NCI-H526 treated with DMSO at 0.1 percent for 48 hours (cell line): ENCODE measurements at regions not wholly inside any gene's neighbourhood (a gene's known extent, or its start where the extent isn't known, plus 50 kb on each side); places are given as distances from the start of the nearest gene placed in this dataset.

Experiments used
- DNase-seq: peaks from one replicate; lab custom pipeline; 2025; lab: John Stamatoyannopoulos, UW

DNA sequence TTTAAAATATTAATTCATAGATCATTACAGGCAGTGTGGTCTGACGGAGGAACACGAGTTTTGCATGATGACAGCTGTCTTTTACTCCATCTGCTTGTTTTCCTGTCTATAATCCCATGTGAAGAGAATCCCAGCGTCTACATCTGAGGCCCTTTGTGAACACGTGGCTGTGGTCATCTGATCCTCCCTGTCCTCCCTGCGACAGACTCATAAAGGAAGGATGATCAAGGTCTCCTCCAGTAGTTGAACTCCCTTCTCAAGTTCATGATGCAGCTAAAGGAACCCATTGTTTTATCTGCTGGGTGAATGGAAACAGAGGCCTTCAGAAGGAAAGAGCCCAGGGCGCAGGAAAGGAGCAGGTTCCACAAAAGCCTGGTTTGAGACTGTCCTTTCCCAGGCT is 435.8 kb upstream of the JARID2 start:
- no peak for DNase-seq

DNA sequence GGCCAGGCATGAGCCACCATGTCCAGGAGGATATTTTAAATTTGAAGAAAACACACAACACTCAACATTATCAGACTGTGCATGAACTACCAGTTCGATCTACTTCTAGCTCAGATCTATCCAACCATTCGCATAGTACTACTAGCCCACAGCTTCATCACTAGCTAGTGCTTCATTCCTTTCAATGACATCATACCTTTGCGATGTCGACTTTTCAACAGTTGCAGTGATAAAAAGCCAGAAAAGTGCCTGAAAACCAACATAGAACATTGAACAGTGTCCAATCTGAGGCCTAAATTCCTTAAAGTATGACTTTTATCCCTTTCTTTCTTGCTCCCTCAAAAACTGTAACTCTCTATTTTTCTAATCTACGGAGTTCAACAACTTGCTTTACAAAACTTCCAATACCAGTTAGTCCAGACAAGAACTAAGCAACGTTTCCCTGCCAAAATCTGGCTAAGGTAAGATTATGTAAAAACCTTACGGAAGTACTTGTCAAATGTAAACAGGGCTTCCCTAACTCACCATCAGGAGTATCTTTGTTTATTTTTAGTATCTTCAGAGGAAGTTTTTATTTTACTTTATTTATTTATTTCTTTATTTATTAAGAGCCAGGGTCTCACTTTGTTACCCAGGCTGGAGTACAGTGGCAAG is 434.0 kb upstream of the JARID2 start:
- no peak for DNase-seq

DNA sequence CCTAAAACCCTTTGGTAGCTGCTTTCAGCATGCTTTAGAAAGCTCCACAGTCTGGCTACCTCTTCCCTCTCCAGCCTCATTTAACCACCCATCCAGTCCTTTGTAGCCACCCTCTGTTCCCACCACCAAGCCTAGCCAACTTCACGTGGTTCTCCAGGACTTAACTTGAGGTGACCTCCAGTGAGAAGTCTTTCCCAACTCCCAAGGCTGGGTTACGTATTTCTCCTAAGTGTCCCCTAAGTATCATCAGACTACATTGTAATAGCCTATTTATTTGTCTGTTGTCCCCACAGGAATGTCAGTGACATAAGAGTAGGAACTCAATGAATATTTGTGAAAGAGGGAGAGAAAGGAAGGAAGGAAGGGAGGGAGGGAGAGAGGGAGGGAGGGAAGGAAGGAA is 431.9 kb upstream of the JARID2 start:
- no peak for DNase-seq

DNA sequence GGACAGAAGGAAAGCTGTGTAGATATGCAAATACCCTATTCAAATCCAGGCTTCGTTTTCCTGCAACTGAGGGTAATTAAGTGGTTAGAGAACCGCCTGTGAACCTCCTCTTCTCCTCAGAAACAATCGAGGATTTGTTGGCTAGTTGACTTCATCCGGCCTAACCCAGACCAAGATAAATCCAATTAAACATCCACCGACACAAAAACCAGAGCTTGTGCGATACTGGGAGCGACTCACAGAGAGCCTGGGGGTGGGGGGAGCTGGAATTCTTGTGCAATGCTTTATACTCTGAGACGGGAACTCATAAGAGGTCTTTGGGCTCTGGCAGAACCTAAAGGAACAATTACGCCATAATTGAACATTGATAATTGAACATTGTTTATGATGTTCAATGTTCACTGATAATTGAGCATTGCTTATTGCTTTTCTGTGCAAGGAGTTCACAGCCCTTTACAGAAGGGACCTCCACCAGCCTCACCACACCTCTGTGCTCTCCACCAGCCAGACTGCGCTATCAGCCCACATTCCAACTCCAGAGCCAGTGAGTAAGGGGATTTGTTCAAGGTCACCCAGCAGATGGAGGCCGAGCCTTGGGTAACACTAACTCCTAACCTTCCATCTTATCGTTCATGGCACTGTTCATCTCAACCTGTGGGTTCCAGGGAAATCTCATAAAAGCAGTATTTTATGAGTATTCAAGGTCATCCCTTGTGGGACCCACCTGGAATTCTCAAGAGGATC is 429.6 kb upstream of the JARID2 start:
- peak; percentile 98 for DNase-seq

DNA sequence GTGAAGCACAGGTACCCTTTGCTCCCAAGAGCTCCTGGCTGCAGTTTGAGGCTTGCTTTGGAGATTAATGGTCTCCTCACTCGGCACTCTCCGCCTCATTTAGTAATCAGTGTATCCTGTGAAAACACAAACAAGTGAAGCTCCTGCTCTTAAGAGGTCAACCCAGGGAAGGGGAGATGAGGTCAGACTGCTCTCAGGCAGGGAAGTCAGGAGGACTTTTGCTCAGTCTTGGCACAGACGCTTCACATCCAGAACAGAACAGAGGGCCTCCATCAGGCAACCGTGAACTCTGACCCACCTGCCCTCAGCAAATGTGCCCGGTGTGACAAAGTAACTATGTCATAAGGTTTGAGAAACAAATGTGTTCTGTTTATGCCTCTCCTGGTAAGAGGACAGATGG is 428.8 kb upstream of the JARID2 start:
- DNase-seq, result no peak

DNA sequence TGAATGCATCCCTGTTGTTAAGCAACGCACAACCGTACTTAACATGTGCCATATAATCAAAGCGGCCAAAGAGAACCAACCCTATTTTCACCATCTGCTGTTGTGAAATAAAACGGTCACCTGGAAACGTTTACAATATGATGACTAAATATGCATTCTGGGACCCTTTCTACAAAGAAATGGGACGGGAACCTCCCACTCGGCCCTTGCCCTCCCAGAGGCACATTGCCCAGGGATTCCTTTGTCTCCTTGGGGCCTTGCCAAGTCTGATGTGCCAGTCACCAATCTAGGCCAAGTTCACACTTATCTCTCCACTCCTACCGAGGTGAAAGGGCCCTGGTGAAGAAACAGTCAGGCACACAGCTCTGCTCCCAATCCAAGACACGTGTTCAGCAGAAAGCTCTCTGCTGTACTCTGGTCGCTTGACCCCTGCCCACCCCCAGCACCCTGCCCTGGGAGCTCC is 427.4 kb upstream of the JARID2 start:
- DNase-seq, result no peak

DNA sequence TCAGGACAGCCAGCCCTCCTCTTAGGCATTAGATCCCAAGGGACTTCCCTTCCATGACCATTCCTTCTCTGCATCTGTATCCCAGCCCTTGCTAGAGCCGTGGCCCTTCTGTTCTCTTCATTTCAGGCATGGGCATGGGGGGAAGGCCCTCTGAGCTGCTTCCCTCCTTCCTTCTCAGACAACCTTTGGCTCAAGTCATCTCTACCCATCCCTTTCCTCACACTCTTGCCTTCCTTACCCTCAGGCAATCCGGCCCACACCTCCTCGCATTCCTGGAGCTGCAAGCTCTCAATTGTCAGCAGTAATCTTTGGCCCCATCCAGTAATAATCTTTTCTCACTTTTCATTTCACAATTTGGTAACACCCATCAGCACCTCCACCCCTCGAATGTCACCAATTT is 426.9 kb upstream of the JARID2 start:
- DNase-seq, result no peak

DNA sequence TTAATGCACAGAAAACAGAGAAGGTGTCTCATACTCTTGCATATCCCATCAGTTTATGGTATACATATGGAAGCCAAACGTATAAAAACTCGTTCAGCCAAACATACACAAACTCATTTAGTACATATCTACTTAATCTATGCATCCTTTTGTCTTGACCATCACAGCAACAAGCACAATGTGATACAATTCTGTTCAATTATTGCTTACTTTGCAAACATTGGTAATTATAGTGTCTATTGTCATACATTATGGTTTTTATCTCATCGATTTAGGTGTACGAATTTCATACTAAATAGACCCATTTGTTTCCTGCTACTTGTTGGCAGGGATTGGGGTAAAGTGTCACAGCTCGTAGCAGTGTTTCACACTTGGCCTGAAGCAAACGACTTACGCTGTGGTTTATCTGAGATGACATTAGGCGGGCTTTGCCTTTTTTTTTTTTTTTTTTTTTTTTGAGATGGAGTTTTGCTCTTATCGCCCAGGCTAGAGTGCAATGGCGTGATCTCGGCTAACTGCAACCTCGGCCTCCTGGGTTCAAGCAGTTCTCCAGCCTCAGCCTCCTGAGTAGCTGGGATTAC is 425.9 kb upstream of the JARID2 start:
- DNase-seq, result no peak

DNA sequence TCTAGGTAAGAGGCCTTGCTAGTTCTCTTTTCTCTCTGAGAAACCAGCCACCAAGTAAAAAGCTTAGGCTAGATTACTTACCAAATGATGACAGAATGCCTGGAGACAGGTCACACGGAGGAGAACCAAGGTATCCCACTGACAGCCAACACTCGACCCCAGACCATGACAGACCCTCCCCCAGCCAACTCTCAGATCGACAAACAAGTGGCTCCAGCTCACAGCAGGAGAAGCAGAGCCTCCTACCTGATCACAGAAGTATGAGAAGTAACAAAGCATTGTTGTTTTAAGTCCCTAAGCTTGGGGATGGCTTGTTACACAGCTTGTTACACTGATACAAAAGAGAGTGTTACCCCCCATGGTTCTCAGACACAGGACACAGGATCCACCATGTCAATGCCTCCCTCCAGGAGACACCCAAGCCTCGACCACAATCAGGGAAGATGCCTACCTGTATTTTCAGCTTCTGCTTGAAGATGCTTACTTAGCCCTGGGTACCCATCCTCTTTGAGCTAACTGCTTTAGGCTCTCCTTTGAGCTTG is 423.8 kb upstream of the JARID2 start:
- no peak for DNase-seq

DNA sequence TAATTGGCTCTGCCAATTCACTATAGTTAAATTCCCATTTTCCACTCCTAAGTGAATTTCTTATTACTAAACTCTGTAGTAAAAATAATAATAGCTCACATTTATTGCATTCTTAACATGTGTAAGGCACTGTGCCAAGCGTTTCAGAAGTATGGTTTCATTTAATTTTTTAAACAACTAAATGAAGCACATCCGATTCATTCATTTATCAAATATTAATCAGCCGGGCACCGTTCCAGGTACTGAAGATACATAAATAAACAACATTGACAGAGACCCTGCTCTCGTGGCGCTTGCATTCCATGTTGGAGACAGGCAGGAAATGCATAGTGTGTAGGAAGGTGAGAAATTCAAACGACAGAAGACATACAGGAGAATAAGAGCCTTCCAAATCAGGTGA is 423.2 kb upstream of the JARID2 start:
- DNase-seq, result no peak

DNA sequence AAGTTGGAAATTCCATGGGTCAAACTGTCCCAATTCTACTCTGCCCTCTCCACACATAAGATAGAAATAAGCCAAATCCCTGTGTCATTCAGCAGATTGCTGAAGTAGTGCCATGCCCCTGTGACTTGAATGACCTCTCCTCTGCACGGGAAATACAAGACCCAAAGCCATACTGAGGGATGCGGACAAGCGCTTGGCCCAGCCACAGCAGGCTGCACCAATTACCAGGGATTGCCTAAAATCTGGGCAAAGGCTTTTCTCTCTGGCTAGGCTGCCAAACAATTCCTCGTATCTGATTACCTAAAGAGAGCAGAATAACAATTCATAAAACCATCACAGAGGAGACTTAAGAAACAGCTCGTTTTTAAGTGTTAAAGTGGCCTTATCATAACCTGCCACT is 421.8 kb upstream of the JARID2 start:
- DNase-seq, result no peak

DNA sequence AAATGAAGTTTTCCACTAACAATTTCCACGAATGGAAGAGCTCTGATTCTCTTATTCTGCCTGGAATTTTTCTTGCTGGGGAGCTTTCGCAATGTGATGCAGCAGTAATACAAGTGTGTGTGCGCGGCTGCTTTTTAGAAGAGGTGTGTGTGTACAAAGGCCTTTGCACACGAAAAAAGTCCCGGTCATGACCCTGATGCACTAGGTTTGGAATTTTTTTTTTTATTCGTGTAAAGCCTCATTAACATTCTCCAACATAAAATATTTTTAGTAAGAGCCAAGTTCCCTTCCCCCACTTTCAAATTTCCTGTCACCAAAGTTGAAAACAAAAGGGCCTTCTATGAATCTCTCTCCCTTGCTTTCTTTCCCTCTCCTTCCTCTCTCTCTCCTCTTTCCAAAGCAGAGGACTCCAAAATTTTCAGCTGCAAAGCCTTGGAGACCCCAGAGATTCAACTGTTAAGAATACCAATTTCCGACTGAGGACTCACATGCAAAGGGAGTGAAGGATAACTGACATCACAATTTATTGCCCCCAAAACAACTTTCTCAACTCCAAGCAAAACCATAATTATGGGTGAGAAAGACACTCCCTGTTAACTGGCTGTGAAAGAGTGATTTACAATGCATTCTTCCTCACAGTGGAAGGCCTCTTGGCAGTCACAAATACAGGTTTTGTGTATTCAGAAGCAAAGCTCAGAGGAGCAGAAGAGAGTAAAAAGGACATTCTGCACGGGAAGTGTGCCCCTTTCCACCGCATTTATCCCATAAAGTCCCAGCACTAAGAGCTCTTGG is 421.2 kb upstream of the JARID2 start:
- DNase-seq, result no peak

DNA sequence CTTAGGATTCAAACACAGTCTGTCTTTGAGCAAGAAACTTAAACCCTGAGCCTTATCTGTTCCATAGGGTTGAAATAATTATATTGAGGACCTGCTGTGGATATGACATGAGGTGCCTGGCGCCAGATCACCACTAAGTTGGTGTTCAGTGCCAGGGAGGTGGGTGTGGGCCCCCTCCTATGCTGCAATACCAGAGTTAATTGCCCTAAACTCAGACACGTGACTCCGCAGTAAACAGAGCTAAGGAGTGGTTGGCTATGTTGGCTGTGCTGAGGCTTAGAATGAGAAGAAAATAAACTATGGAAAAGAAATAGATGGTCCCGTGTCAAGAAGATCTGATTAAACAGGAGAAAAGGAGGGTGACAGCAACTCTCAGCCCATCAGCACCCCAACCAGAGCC is 419.4 kb upstream of the JARID2 start:
- DNase-seq, result no peak

DNA sequence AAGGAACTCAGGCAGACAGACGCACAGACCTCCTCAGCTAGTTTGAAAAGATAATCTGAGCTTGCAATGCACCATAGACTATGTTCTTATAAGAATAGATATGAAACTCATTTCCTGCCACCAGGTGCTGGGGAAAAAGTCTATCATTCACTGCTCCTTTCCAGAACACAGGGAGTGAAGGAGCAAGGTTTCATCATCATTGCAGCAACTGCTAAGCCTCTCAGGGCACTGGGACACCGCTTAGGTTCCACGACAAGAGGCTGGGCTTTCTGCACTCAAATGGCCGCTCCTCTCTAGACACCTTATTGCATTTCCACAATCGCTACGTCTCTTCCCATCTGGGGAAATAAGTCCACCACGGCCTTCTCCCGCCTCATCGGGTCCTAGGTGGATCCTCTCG is 418.5 kb upstream of the JARID2 start:
- DNase-seq, result no peak

DNA sequence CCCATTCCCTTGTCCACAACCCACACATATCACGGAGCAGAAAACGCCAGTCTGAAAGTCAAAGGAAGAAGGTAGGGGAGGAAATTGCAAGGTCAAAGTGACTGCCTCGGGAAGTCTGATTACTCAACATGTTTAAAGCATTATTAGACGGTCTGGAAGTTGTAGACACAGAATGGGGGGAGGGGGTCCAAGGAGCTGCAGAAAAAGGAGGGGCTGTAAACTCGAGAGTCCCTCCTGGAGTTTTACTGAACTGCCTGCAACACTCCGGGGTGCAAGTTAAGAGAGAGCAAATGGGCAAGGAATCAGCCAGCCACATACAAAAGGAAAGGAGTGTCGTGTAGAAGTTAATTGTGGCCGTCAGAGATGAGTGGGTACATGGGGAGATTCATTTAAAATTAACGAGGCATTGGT is 417.7 kb upstream of the JARID2 start:
- DNase-seq, result no peak

DNA sequence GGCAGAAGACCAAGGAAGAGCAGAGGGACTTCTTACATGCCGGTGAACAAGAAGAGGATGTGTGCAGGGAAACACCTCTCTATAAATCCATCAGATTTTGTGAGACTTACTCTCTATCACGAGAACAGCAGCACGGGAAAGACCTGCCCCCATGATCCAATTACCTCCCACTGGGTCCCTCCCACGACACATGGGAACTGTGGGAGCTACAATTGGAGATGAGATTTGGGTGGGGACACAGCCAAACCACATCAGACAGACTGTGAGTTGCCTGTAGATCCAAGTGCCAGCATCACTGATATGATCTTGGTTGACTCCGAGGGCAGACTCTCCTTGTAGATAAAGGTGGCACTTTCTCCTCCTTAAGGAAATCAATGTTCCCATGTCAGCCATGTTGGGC is 414.8 kb upstream of the JARID2 start:
- DNase-seq, result no peak

DNA sequence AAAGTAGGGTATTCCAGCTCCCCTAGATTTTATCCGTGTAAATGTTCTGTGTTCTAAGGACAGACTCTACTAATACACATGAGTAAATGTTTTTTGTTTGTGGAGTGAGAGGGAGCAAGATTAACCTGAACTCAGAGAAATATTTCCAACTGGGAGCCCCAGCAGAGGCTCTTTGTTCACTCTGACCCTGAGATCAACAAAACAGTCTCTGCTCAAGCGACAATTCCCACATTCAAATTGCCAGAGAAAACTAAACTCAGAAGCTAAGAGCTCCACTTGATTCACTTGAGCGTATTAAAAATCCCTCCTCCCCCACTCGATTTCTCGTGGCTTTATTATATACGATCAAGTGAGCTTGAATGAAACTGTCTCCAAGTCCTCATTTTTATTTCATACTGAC is 413.9 kb upstream of the JARID2 start:
- DNase-seq, result no peak

DNA sequence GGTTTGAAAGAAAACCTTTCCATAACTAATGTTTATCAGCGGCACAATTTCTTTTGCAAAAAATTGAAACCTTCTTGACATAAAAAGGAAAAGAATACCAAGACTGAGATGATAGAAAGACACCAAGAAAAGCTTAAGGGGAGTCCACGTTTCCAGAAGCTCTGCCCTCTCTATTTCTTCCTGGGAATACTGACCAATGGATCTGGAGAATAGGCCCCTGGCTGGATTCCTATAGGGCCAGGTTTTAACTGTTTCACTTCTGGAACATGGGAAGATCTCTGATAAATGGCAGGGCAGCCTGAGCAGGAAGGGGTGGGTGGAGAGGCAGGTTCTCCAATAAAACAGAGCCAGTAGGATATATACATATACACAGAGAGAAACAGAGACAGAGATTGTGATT is 413.4 kb upstream of the JARID2 start:
- no peak for DNase-seq

DNA sequence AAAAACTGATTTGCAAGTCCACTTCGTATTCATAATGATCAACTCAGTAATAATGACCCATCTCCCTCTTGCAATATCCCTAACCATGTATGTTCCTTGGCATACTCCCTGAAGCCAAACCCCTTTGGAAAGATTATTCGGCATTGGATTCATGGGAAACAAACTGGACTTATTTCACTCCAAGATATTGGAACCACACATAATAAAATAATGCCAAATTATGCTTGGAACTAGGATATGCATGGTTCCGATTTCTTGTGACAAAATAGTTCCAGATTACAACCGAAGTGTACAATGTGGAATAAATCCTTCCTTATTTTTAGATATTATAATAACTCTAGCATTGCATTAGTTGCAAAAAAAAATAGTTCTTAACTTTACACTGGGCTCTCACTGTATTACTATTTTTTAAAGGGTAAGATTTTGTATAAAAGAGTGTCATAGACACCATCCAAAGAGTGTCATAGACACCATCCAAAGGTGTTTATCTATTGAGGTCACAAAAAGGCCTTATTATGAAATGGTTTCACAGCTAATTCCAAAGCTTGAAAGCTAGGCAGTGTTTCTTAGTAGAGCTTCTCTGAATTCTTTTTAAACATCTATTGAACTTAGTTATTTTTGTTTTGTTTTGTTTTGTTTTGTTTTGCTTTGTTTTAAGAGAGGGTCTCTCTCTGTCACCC is 410.9 kb upstream of the JARID2 start:
- DNase-seq, result no peak

DNA sequence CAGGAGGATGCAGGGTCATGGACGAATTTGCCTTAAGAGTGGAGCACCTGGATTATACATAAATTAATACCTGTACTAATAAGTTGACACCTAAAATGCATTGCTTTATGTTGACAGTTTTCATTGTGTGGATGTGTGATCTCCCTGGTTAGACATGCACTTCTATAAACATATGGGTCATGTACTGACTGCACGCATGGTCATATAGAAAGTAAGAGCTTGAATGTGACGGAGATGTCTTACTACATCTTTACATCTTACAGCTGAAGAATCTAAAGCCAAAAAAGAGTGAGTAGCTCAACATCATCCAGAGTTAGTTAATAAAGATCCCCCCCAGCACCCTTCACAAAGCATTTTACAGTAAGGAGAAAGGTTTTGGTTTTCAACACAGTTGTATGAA is 408.4 kb upstream of the JARID2 start:
- DNase-seq, result no peak

DNA sequence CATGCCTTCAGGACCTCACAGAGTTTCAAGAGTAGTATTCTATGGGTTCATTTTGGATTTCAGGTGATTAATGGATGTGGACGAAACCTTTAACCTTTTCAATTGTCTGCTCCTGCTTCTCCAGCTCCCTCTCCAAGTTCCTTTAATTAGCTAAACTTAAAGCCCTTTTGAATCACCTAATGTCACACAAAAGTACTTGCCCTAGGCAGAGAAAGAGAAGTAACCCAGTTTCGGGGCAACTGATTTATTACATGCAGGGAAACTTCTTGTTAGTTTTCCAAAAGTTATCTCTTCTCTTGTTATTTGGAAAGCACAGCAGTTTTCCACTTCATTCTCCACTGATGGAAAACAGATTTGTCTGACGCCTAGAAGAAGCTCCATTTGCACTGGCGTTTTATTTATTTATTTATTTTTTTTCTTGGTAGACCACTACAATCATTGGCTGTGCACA is 407.7 kb upstream of the JARID2 start:
- DNase-seq, result no peak

DNA sequence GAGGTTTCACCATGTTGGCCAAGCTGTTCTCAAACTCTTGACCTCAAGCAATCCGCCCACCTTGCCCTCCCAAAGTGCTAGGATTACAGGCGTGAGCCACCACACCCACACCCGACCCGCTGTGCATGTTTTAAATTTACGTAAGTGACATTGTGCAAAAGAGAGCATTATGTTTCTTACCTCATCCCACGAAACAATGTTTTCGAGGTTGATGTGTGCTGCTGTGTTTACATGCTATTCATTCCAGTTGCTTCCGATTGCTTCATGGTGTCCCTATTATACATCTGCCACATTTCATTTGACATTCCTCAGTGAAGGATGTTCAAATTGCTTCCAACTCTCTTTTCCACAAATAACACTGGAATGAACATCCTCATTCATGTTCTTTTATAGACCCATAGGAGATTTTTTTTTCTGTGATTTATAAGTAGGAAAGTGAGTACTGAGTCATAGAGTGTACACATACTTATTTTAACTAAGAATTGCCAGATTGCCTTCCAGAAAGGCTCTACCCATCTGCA is 403.9 kb upstream of the JARID2 start:
- DNase-seq, result no peak
